Liver (tissue), 3 donors: ENCODE measurements at regions not wholly inside any gene's neighbourhood (a gene's known extent, or its start where the extent isn't known, plus 50 kb on each side); places are given as distances from the start of the nearest gene placed in this dataset.

ENCODE experiments used
- CTCF ChIP-seq: fragments of 150-350 bp; IDR thresholded peaks from 2 replicates; pipeline ENCODE4 v1.5.1; 2017; ENCODE audit warnings: improper control_type of control experiment, low read depth, low read length; ENCODE audit not compliant: missing input control
- FOXA1 ChIP-seq: IDR thresholded peaks from 2 replicates; pipeline ENCODE4 v1.6.1; 2016; ENCODE audit warnings: antibody characterized with exemption
- NR2F2 ChIP-seq: IDR thresholded peaks from 2 replicates; pipeline ENCODE4 v1.6.1; 2016; ENCODE audit warnings: antibody characterized with exemption
- RAD21 ChIP-seq, 2 donors: IDR thresholded peaks; 2 replicates each; pipeline ENCODE4 v1.6.1; 2016; ENCODE audit warnings: antibody characterized with exemption in 2 of 2, mild to moderate bottlenecking in 2 of 2
- SP1 ChIP-seq: IDR thresholded peaks from 2 replicates; pipeline ENCODE4 v1.6.1; 2018; ENCODE audit warnings: antibody characterized with exemption, mild to moderate bottlenecking
- TAF1 ChIP-seq: conservative IDR thresholded peaks from 2 replicates; pipeline ENCODE4 v1.6.1; 2016; ENCODE audit warnings: antibody characterized with exemption, mild to moderate bottlenecking
- TF ChIP-seq, protein P1 (sequence below): IDR thresholded peaks from 2 replicates; pipeline ENCODE4 v1.6.1; 2016; ENCODE audit warnings: antibody characterized with exemption, mild to moderate bottlenecking
- TF ChIP-seq, protein P2 (sequence below): IDR thresholded peaks from 2 replicates; pipeline ENCODE4 v1.6.1; 2016; ENCODE audit warnings: antibody characterized with exemption
- donor health status: healthy.
- donor health status: healthy.

- TF ChIP-seq RAD21 (IDR thresholded peaks at IDR 0.05) (no peak), CTCF (no peak), NR2F2 (no peak), SP1 (no peak), TAF1 (no peak), FOXA1 (no peak)
- TF ChIP-seq, protein P1, sequence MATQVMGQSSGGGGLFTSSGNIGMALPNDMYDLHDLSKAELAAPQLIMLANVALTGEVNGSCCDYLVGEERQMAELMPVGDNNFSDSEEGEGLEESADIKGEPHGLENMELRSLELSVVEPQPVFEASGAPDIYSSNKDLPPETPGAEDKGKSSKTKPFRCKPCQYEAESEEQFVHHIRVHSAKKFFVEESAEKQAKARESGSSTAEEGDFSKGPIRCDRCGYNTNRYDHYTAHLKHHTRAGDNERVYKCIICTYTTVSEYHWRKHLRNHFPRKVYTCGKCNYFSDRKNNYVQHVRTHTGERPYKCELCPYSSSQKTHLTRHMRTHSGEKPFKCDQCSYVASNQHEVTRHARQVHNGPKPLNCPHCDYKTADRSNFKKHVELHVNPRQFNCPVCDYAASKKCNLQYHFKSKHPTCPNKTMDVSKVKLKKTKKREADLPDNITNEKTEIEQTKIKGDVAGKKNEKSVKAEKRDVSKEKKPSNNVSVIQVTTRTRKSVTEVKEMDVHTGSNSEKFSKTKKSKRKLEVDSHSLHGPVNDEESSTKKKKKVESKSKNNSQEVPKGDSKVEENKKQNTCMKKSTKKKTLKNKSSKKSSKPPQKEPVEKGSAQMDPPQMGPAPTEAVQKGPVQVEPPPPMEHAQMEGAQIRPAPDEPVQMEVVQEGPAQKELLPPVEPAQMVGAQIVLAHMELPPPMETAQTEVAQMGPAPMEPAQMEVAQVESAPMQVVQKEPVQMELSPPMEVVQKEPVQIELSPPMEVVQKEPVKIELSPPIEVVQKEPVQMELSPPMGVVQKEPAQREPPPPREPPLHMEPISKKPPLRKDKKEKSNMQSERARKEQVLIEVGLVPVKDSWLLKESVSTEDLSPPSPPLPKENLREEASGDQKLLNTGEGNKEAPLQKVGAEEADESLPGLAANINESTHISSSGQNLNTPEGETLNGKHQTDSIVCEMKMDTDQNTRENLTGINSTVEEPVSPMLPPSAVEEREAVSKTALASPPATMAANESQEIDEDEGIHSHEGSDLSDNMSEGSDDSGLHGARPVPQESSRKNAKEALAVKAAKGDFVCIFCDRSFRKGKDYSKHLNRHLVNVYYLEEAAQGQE, result no peak
- TF ChIP-seq, protein P2, sequence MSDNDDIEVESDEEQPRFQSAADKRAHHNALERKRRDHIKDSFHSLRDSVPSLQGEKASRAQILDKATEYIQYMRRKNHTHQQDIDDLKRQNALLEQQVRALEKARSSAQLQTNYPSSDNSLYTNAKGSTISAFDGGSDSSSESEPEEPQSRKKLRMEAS, result no peak
Observed at GRCh38 chr12:59517522-59517921, 78.3 kb upstream of the SLC16A7 start.
